AG09319 (cell line): ENCODE measurements at regions not wholly inside any gene's neighbourhood (a gene's known extent, or its start where the extent isn't known, plus 50 kb on each side); places are given as distances from the start of the nearest gene placed in this dataset.

Experiments
- DNase-seq: peaks from one replicate; pipeline ENCODE4 v3.0.0-alpha.2; 2010; ENCODE audit warnings: low read depth; ENCODE audit errors: extremely low read depth
- TF ChIP-seq, protein P1 (sequence below): IDR thresholded peaks from 2 replicates; pipeline ENCODE4 v1.5.1; 2011; ENCODE audit warnings: low read depth, mild to moderate bottlenecking, inconsistent platforms, low read length, moderate library complexity

DNA sequence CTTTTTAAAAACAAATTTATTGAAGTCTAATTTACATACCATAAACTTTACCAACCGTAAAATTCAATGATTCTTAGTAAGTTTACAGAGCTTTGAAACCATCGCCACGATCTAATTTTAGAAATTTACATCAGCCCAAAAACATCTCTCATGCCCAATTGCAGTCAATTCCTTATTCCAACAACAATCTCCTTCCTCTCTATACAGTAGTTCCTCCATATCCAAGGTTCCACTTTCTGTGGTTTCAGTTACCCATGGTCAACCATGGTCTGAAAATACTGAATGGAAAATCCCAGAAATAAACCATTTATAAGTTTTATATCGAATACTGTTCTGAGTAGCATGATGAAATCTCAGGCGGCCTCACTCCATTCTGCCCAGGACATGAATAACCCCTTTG, 183.4 kb upstream of the ADCY1 start:
- DNase-seq, result no peak
- TF ChIP-seq, protein P1, sequence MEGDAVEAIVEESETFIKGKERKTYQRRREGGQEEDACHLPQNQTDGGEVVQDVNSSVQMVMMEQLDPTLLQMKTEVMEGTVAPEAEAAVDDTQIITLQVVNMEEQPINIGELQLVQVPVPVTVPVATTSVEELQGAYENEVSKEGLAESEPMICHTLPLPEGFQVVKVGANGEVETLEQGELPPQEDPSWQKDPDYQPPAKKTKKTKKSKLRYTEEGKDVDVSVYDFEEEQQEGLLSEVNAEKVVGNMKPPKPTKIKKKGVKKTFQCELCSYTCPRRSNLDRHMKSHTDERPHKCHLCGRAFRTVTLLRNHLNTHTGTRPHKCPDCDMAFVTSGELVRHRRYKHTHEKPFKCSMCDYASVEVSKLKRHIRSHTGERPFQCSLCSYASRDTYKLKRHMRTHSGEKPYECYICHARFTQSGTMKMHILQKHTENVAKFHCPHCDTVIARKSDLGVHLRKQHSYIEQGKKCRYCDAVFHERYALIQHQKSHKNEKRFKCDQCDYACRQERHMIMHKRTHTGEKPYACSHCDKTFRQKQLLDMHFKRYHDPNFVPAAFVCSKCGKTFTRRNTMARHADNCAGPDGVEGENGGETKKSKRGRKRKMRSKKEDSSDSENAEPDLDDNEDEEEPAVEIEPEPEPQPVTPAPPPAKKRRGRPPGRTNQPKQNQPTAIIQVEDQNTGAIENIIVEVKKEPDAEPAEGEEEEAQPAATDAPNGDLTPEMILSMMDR, result no peak

DNA sequence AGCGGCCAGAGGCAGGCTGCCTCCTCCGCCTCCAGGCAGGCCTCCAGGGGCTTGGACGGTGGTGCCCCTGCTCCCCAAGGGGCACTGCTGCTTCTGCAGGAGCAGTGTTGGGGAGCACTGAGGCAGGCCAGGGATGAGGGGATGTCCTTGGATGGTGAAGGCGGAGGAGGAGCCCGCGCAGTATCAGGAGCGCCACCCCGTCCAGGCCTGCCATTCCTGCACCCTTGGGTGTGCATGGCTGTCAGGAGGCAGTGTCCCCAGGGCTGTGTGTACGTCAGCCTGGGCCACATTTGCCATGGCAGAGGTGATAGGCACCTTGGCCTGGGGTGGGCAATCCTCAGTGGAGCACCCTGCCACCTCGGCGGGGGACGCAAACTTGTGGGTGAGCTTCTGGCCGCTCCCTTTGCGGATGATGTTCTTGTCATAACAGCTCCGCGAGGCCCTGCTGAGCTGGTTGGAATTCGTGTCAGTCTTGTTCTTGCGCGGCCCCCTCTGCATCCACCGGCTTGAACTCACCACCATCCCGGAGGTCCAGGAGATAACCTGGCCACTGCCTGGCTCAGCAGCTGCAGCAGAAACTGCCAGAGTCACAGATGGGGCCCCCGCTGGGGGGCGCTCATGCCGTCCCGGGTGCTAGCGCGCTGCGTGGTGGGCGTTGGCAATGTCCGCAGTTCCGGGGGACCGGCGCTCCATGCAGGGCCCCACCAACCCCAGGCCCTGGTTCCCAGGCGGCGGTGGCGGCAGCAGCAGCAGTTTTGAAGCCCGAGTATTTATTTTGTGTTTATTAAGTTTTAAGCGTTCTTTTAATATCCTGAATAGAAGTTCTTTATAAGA, 182.3 kb upstream of the ADCY1 start:
- no peak for DNase-seq
- TF ChIP-seq, protein P1, result no peak

- TF ChIP-seq, protein P1, result no peak
- no peak for DNase-seq
These were observed 180.0 kb upstream of the ADCY1 start for GRCh38 chr7:45394117-45394708.

DNA sequence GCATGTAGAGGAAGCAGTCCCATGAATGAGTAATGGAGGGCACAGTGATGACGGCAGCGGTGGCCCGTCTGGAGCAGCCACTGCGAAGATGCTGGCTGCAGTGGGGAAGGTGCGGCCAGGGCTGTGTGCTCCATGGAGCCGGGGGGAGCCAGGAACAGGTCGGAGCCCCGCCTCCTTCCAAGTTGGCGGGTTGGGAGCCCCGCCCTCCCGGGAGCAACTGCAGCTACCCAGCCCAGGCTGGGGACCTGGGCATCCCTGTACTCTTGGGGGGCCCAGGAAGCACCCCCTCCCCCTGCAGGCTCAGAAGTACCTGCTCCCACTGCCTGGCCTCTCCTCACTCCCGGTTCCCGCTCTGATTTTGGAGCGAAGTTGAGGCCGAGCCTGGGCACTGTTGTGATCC, 175.1 kb upstream of the ADCY1 start:
- TF ChIP-seq, protein P1, result no peak
- no peak for DNase-seq

DNA sequence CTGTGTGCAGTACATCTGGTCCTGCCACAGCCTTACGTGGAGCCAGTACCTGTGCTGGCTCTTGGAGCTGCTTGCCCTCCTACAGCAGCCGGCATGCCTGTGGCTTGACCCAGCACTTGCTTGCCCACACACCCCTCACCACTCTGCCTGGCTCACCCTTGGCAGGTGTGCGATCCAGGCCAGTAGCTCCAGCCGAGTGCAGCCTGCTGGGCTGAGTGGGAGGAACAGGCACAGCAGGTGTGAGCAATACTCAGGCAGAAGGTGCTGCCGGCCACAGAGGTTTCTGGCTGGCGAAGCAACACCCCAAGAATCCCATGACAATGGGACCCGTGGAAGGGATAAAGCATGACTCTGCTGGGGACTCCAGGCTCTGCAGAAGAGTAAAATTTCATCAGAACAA, 173.5 kb upstream of the ADCY1 start:
- DNase-seq, result no peak
- TF ChIP-seq, protein P1, result no peak

DNA sequence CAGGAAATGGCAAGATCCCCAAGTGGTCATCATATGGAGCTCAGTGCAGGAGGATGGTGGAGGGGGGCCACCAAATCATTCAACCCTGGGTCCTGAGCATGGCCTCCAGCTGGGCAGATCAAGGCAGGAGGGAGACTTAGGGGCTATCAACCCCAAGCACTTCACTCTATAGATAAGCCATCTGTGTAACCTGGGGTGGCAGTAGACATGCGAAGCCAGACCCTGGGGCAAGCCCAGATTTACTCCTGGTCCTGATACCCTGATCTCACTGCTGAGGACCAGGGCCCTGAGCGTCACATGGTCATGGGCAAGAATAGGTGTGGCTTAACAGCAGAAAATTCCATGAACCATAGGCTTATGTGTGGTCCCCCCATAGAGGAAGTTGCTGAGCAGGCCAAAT, 173.0 kb upstream of the ADCY1 start:
- no peak for DNase-seq
- TF ChIP-seq, protein P1, result no peak

GRCh38 chr7:45401851-45402250, 172.3 kb upstream of the ADCY1 start:
- DNase-seq, result no peak
- TF ChIP-seq, protein P1, result no peak
